ENCODE measurements at regions not wholly inside any gene's neighbourhood (a gene's known extent, or its start where the extent isn't known, plus 50 kb on each side); places are given as distances from the start of the nearest gene placed in this dataset.

DNA sequence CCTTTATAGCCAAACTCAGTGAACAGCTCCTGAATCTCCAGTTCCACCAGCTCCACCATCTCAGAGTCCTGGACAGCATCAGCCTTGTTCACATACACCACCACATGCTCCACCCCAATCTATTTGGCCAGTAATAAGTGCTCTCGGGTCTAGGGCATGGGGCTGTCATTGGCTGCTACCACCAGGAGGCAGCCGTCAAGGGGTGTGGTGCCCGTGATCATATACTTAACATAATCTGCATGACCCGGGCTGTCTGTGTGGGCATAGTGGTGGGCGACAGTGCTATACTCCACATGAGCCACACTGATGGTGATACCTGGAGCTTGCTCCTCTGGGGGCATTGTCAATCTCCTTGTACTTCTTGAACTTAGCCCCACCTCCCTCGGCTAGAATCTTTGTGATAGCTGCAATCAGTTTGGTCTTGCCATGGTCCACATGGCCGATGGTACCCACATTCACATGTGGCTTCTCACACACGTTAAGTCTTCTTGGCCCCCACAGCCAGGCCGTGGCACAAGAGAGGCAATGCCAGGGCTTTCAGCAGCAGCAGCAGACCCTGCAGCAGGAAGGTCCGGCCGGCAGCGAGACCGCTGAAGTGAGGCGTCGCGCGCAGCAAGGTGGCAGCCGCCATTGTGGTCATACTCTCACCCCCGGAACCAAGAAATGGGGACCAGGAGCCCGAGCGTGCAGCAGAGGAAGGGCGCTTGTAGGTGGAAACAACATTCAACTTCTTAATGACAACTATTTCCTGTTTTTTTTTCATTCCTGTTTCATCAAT is 210.3 kb upstream of the WSB1 start:
- no peaks in the 10 kb centered on the region for H3K9me3 ChIP-seq
- intact Hi-C loops (cut with DNase I): no loop called here
- no peak overlapping the region for H3K4me3 ChIP-seq
- no peak for DNase-seq
- H3K27me3 ChIP-seq: no peaks in the 10 kb centered on the region
- no peaks in the 10 kb centered on the region for H3K4me1 ChIP-seq
- TF ChIP-seq, protein P1, sequence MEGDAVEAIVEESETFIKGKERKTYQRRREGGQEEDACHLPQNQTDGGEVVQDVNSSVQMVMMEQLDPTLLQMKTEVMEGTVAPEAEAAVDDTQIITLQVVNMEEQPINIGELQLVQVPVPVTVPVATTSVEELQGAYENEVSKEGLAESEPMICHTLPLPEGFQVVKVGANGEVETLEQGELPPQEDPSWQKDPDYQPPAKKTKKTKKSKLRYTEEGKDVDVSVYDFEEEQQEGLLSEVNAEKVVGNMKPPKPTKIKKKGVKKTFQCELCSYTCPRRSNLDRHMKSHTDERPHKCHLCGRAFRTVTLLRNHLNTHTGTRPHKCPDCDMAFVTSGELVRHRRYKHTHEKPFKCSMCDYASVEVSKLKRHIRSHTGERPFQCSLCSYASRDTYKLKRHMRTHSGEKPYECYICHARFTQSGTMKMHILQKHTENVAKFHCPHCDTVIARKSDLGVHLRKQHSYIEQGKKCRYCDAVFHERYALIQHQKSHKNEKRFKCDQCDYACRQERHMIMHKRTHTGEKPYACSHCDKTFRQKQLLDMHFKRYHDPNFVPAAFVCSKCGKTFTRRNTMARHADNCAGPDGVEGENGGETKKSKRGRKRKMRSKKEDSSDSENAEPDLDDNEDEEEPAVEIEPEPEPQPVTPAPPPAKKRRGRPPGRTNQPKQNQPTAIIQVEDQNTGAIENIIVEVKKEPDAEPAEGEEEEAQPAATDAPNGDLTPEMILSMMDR (IDR thresholded peaks at IDR 0.05): no peak
- no peak for TF ChIP-seq POLR2A (IDR thresholded peaks at IDR 0.05)
- no peaks in the 10 kb centered on the region for H3K36me3 ChIP-seq
- 48% methylated on average over 10 of the region's 22 CpGs for WGBS (ENCODE audit: insufficient coverage, low coverage, low lambda C conversion rate, missing lambda C conversion rate)
- ATAC-seq: no peak
- H3K27ac ChIP-seq: no peak overlapping the region

DNA sequence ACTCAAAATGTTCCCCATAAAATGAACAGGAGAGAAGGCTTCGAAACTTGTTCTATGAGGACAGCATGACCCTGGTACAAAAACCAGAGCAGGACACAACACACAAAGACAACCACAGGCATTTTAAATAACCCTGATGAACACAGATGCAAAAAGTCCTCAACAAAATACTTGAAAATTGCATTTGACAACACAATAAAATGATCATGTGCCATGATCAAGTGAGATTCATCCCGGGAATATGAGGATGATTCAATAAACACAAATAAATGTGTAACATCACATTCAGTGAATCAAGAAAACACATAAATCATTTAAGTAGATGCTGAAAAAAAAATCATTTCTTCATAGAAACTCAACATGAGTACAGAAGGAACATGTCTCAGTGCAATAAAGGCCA is 208.4 kb upstream of the WSB1 start:
- 60% methylated on average over 2 of the region's 2 CpGs for whole genome bisulfite sequencing (ENCODE audit: insufficient coverage, low coverage, low lambda C conversion rate, missing lambda C conversion rate)
- Histone ChIP-seq H3K9me3 (no peaks in the 10 kb centered on the region), H3K27me3 (no peaks in the 10 kb centered on the region), H3K36me3 (no peaks in the 10 kb centered on the region), H3K27ac (no peak overlapping the region), H3K4me3 (no peak overlapping the region), H3K4me1 (no peaks in the 10 kb centered on the region)
- ATAC-seq: no peak
- TF ChIP-seq, protein P1 (IDR thresholded peaks at IDR 0.05): no peak
- no peak for TF ChIP-seq POLR2A (IDR thresholded peaks at IDR 0.05)
- no peak for DNase-seq
- intact Hi-C loops (cut with DNase I): no loop called here

DNA sequence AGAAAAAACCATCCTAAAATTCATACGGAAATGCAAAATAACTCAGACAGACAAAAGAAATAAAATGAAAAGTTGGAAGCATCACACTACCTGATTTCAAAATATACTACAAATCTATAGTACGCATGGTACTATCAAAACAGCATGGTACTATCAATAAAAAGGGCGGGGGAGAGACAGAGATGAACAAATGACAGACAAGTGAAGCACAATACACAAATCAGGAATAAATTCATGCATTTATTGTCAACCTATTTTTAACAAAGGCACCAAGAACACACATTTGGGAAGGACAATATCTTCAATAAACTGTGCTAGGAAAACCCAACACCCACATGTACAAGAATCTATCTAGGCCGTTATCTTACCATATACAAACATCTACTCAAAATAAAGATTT is 207.4 kb upstream of the WSB1 start:
- TF ChIP-seq, protein P1 (IDR thresholded peaks at IDR 0.05): no peak
- no peak for TF ChIP-seq POLR2A (IDR thresholded peaks at IDR 0.05)
- no peaks in the 10 kb centered on the region for H3K4me1 ChIP-seq
- H3K27ac ChIP-seq: no peak overlapping the region
- 54% methylated on average over 4 of the region's 4 CpGs for WGBS (ENCODE audit: insufficient coverage, low coverage, low lambda C conversion rate, missing lambda C conversion rate)
- intact Hi-C loops (cut with DNase I): no loop called here
- no peaks in the 10 kb centered on the region for H3K9me3 ChIP-seq
- DNase-seq: no peak
- H3K27me3 ChIP-seq: no peaks in the 10 kb centered on the region
- ATAC-seq: no peak
- H3K4me3 ChIP-seq: no peak overlapping the region
- H3K36me3 ChIP-seq: no peaks in the 10 kb centered on the region

DNA sequence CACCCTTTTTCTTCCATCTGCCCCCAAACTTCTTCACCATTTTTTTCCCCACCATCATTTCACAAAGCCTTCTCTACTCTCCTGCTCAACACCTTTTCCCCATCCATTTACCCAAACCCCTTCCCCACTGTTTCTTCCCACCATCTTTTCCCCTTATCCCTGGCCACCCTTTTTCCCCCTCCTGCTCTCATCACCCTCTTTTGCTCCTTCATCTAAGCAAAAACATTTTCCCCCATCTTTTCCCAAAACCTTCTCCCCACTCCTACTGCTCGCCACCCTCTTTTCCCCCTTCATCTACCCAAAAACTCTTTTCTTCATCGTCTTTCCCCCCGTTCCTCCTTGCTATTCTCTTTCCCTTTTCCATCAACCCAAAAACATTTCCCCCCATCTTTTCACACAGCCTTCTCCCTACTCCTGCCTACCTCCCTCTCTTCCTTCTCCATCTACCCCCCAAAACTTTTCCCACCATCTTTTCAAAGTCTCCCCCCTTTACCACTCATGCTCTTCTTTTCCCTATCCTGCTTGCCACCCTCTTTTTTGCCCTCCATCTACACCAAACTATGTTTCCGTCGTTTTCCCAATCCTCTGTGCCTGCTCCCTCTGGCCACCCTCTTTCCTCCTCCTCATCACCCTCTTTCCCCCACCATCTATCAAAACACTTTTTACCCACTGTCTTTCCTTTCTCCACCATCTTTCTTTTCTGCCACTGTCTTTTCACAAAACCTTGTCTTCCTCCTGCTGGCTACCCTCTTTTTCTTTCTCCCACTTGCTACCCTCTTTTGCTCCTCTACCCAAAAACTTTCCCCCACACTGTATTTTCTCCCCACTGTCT is 205.8 kb upstream of the WSB1 start:
- no peak for ATAC-seq
- Histone ChIP-seq H3K4me1 (no peaks in the 10 kb centered on the region), H3K27ac (no peak overlapping the region), H3K9me3 (no peaks in the 10 kb centered on the region), H3K36me3 (no peaks in the 10 kb centered on the region), H3K27me3 (no peaks in the 10 kb centered on the region), H3K4me3 (no peak overlapping the region)
- TF ChIP-seq, protein P1 (IDR thresholded peaks at IDR 0.05): no peak
- TF ChIP-seq POLR2A (IDR thresholded peaks at IDR 0.05): no peak
- WGBS (ENCODE audit: insufficient coverage, low coverage, low lambda C conversion rate, missing lambda C conversion rate): 43% methylated on average over 5 of the region's 5 CpGs
- DNase-seq: no peak
- intact Hi-C loops (cut with DNase I): no loop called here

Data from right lobe of liver (tissue), 6 donors.